Endodermal cell (in vitro differentiated cells): ENCODE measurements at regions not wholly inside any gene's neighbourhood (a gene's known extent, or its start where the extent isn't known, plus 50 kb on each side); places are given as distances from the start of the nearest gene placed in this dataset.

Experiments
- DNase-seq: peaks from one replicate; pipeline ENCODE4 v3.0.0-alpha.2; 2017
- H3K27ac ChIP-seq: 2 replicates; pipeline ENCODE4 v1.5.1; 2013; ENCODE audit warnings: mild to moderate bottlenecking, low read depth, low read length, moderate library complexity
- H3K27me3 ChIP-seq: 2 replicates; pipeline ENCODE4 v1.6.1; 2013; ENCODE audit warnings: mild to moderate bottlenecking, low read length, moderate library complexity; ENCODE audit not compliant: insufficient read depth, control insufficient read depth, poor library complexity, severe bottlenecking
- H3K36me3 ChIP-seq: 2 replicates; pipeline ENCODE4 v1.7.0; 2013; ENCODE audit warnings: mild to moderate bottlenecking, low read length, moderate library complexity; ENCODE audit not compliant: control insufficient read depth, insufficient read depth
- H3K4me1 ChIP-seq: one replicate; pipeline ENCODE4 v1.7.0; 2013; ENCODE audit warnings: low read length; ENCODE audit not compliant: control insufficient read depth, insufficient read depth
- H3K4me3 ChIP-seq: 2 replicates; pipeline ENCODE4 v1.5.1; 2013; ENCODE audit warnings: mild to moderate bottlenecking, low read length, moderate library complexity
- H3K9ac ChIP-seq: 2 replicates; pipeline ENCODE4 v1.6.1; 2013; ENCODE audit warnings: mild to moderate bottlenecking, low read length, moderate library complexity; ENCODE audit not compliant: poor library complexity, severe bottlenecking; ENCODE audit errors: extremely low read depth
- H3K9me3 ChIP-seq: 2 replicates; pipeline ENCODE4 v1.6.1; 2013; ENCODE audit warnings: mild to moderate bottlenecking, low read length, moderate library complexity; ENCODE audit not compliant: control insufficient read depth
- H3K27ac Mint-ChIP-seq: 2 replicates; pipeline ENCODE4 v1.8.0; 2020; ENCODE audit warnings: mixed read lengths
- H3K27me3 Mint-ChIP-seq: 2 replicates; pipeline ENCODE4 v1.8.0; 2021; ENCODE audit warnings: mild to moderate bottlenecking, mixed read lengths; ENCODE audit not compliant: insufficient read depth
- H3K36me3 Mint-ChIP-seq: 2 replicates; pipeline ENCODE4 v1.8.0; 2020; ENCODE audit warnings: low read depth, mixed read lengths
- H3K4me1 Mint-ChIP-seq: 2 replicates; pipeline ENCODE4 v1.8.0; 2020; ENCODE audit warnings: mixed read lengths
- H3K4me3 Mint-ChIP-seq: 2 replicates; pipeline ENCODE4 v1.8.0; 2020; ENCODE audit warnings: mild to moderate bottlenecking, moderate library complexity, mixed read lengths
- H3K9me3 Mint-ChIP-seq: 2 replicates; pipeline ENCODE4 v1.8.0; 2020; ENCODE audit warnings: mild to moderate bottlenecking, mixed read lengths
- CTCF ChIP-seq: fragments of 200-600 bp; sonication (generic); conservative IDR thresholded peaks from 2 replicates; pipeline ENCODE4 v1.5.0; 2021; ENCODE audit warnings: antibody characterized with exemption, mild to moderate bottlenecking
- WGBS, 2 experiments: methylation state at CpG; one replicate each; pipeline versions ENCODE4 v1.1.5 to v1.1.7; 2013; ENCODE audit warnings: missing lambda C conversion rate in 2 of 2, mixed read lengths in 1 of 2; ENCODE audit not compliant: insufficient coverage in 1 of 2, insufficient read length in 1 of 2; 5-methylcytosine and 5-hydroxymethylcytosine counted together

GRCh38 chr5:159833846-159834245, 82.4 kb upstream of the ADRA1B start:
- Histone ChIP-seq H3K9me3 (no peaks in the 10 kb centered on the region), H3K9ac (no peak overlapping the region), H3K27me3 (peaks cover 31% of the 10 kb centered on the region), H3K27ac (no peak overlapping the region), H3K4me3 (no peak overlapping the region), H3K4me1 (no peaks in the 10 kb centered on the region), H3K36me3 (no peaks in the 10 kb centered on the region)
- Mint-ChIP-seq H3K36me3 (no peaks in the 10 kb centered on the region), H3K27ac (no peak overlapping the region), H3K4me1 (peaks cover 1% of the 10 kb centered on the region), H3K4me3 (no peak overlapping the region), H3K27me3 (peaks cover 7% of the 10 kb centered on the region), H3K9me3 (no peaks in the 10 kb centered on the region)
- WGBS, 2 experiments, result 94 to 100% methylated on average over 3 to 6 of the region's 6 CpGs
- DNase-seq, result no peak
- no peak for TF ChIP-seq CTCF

- Mint-ChIP-seq H3K4me3 (no peak overlapping the region), H3K4me1 (peaks cover 1% of the 10 kb centered on the region), H3K9me3 (no peaks in the 10 kb centered on the region), H3K36me3 (no peaks in the 10 kb centered on the region), H3K27me3 (peaks cover 9% of the 10 kb centered on the region), H3K27ac (no peak overlapping the region)
- Histone ChIP-seq H3K9ac (no peak overlapping the region), H3K27ac (no peak overlapping the region), H3K9me3 (no peaks in the 10 kb centered on the region), H3K4me1 (no peaks in the 10 kb centered on the region), H3K4me3 (no peak overlapping the region), H3K27me3 (peaks cover 43% of the 10 kb centered on the region), H3K36me3 (no peaks in the 10 kb centered on the region)
- DNase-seq, result no peak
- TF ChIP-seq CTCF, result no peak
These were observed 80.7 kb upstream of the ADRA1B start for GRCh38 chr5:159835548-159835947.

- Mint-ChIP-seq H3K27ac (no peak overlapping the region), H3K4me3 (no peak overlapping the region), H3K36me3 (no peaks in the 10 kb centered on the region), H3K4me1 (peaks cover 1% of the 10 kb centered on the region), H3K27me3 (peaks cover 11% of the 10 kb centered on the region), H3K9me3 (no peaks in the 10 kb centered on the region)
- Histone ChIP-seq H3K9me3 (no peaks in the 10 kb centered on the region), H3K9ac (no peak overlapping the region), H3K4me1 (no peaks in the 10 kb centered on the region), H3K27me3 (peaks cover 48% of the 10 kb centered on the region), H3K27ac (no peak overlapping the region), H3K36me3 (no peaks in the 10 kb centered on the region), H3K4me3 (no peak overlapping the region)
- no peak for TF ChIP-seq CTCF
- DNase-seq, result no peak
These were observed 79.6 kb upstream of the ADRA1B start for GRCh38 chr5:159836691-159837090.
